ENCODE measurements at regions not wholly inside any gene's neighbourhood (a gene's known extent, or its start where the extent isn't known, plus 50 kb on each side); places are given as distances from the start of the nearest gene placed in this dataset.

GRCh38 chr1:95368178-95368577, 134.2 kb downstream of the RWDD3 start:
- H3K27ac ChIP-seq = no peak overlapping the region
- intact Hi-C loops (cut with DNase I; ENCODE audit: low total_unique reads) (no loop called here), in situ Hi-C loops (cut with MboI; ENCODE audit: low pct_ligation_motif_present in 1 of 4, low pct_unique_long_range_greater_than_20kb in 1 of 4, low sequenced_read_pairs in 3 of 4) (no loop called here)
- H3K4me1 ChIP-seq = no peaks in the 10 kb centered on the region
- TF ChIP-seq POLR2AphosphoS5 (IDR thresholded peaks at IDR 0.05) (no peak), EP300 (IDR thresholded peaks at IDR 0.05; ENCODE audit: low read depth) (no peak), CTCF (IDR thresholded peaks at IDR 0.05) (no peak), POLR2A (IDR thresholded peaks at IDR 0.05) (no peak)
- H3K9me3 ChIP-seq = no peaks in the 10 kb centered on the region
- WGBS, 2 donors (ENCODE audit: low coverage in 1 of 2) = 38 to 42% methylated on average over 4 of the region's 4 CpGs
- DNase-seq = no peak
- H3K27me3 ChIP-seq = no peaks in the 10 kb centered on the region
- H3K36me3 ChIP-seq = no peaks in the 10 kb centered on the region
- no peak overlapping the region for H3K4me3 ChIP-seq

GRCh38 chr1:95369985-95370690, 136.1 kb downstream of the RWDD3 start:
- WGBS, 2 donors (ENCODE audit: low coverage in 1 of 2) = 71 to 79% methylated on average over 7 of the region's 7 CpGs
- no peak overlapping the region for H3K4me3 ChIP-seq
- H3K4me1 ChIP-seq = no peaks in the 10 kb centered on the region
- no peak overlapping the region for H3K27ac ChIP-seq
- no peak for DNase-seq
- intact Hi-C loops (cut with DNase I; ENCODE audit: low total_unique reads) (no loop called here), in situ Hi-C loops (cut with MboI; ENCODE audit: low pct_ligation_motif_present in 1 of 4, low pct_unique_long_range_greater_than_20kb in 1 of 4, low sequenced_read_pairs in 3 of 4) (no loop called here)
- no peaks in the 10 kb centered on the region for H3K27me3 ChIP-seq
- no peaks in the 10 kb centered on the region for H3K9me3 ChIP-seq
- no peaks in the 10 kb centered on the region for H3K36me3 ChIP-seq
- TF ChIP-seq POLR2AphosphoS5 (IDR thresholded peaks at IDR 0.05) = no peak
- no peak for TF ChIP-seq EP300 (IDR thresholded peaks at IDR 0.05; ENCODE audit: low read depth)
- no peak for TF ChIP-seq CTCF (IDR thresholded peaks at IDR 0.05)
- TF ChIP-seq POLR2A (IDR thresholded peaks at IDR 0.05) = no peak

- TF ChIP-seq EP300 (IDR thresholded peaks at IDR 0.05; ENCODE audit: low read depth) (no peak), POLR2AphosphoS5 (IDR thresholded peaks at IDR 0.05) (no peak), POLR2A (IDR thresholded peaks at IDR 0.05) (no peak), CTCF (IDR thresholded peaks at IDR 0.05) (no peak)
- in situ Hi-C loops (cut with MboI; ENCODE audit: low pct_ligation_motif_present in 1 of 4, low pct_unique_long_range_greater_than_20kb in 1 of 4, low sequenced_read_pairs in 3 of 4) (no loop called here), intact Hi-C loops (cut with DNase I; ENCODE audit: low total_unique reads) (no loop called here)
- no peak for DNase-seq
- H3K4me3 ChIP-seq = no peak overlapping the region
- no peaks in the 10 kb centered on the region for H3K9me3 ChIP-seq
- H3K4me1 ChIP-seq = no peaks in the 10 kb centered on the region
- H3K36me3 ChIP-seq = no peaks in the 10 kb centered on the region
- H3K27me3 ChIP-seq = no peaks in the 10 kb centered on the region
- WGBS, 2 donors (ENCODE audit: low coverage in 1 of 2) = 47 to 51% methylated on average over 9 to 13 of the region's 13 CpGs
- no peak overlapping the region for H3K27ac ChIP-seq
These were observed 136.9 kb downstream of the RWDD3 start for GRCh38 chr1:95370691-95371562.

GRCh38 chr1:95371666-95372282, 137.8 kb downstream of the RWDD3 start:
- Histone ChIP-seq H3K36me3 (no peaks in the 10 kb centered on the region), H3K27ac (no peak overlapping the region), H3K27me3 (no peaks in the 10 kb centered on the region), H3K4me1 (no peaks in the 10 kb centered on the region), H3K4me3 (no peak overlapping the region), H3K9me3 (no peaks in the 10 kb centered on the region)
- no peak for DNase-seq
- 91% methylated on average over 12 of the region's 12 CpGs; no CpG with 5 or more reads in 1 of the 2 donors for WGBS, 2 donors (ENCODE audit: low coverage in 1 of 2)
- TF ChIP-seq EP300 (IDR thresholded peaks at IDR 0.05; ENCODE audit: low read depth) (no peak), POLR2AphosphoS5 (IDR thresholded peaks at IDR 0.05) (no peak), POLR2A (IDR thresholded peaks at IDR 0.05) (no peak), CTCF (IDR thresholded peaks at IDR 0.05) (no peak)
- in situ Hi-C loops (cut with MboI; ENCODE audit: low pct_ligation_motif_present in 1 of 4, low pct_unique_long_range_greater_than_20kb in 1 of 4, low sequenced_read_pairs in 3 of 4) = no loop called here
- intact Hi-C loops (cut with DNase I; ENCODE audit: low total_unique reads) = no loop called here
